Hypothalamus (tissue), 51 donors: ENCODE measurements at regions not wholly inside any gene's neighbourhood (a gene's known extent, or its start where the extent isn't known, plus 50 kb on each side); places are given as distances from the start of the nearest gene placed in this dataset.
"Not testable (repeated sequence)": the region's sequence is repeated elsewhere in the genome, so short reads cannot be mapped to it uniquely, and the experiment has no call there.

Experiments
- DNase-seq, 51 donors: peaks; one replicate each; lab custom pipeline; 2025; lab: John Stamatoyannopoulos, UW

GRCh38 chr5:1654786-1655495, 131.2 kb upstream of the LPCAT1 start:
- no peak for DNase-seq

- DNase-seq = peak in 4 of 51 donors; percentile 5 to 37 (median 22)
These were observed 130.2 kb upstream of the LPCAT1 start for GRCh38 chr5:1653698-1654651.

- peak in 5 of 51 donors; percentile 6 to 26 (median 14) for DNase-seq
These were observed 129.3 kb upstream of the LPCAT1 start for GRCh38 chr5:1652873-1653697.

- DNase-seq = no peak
These were observed 128.5 kb upstream of the LPCAT1 start for GRCh38 chr5:1651971-1652872.

- no peak for DNase-seq
These were observed 127.5 kb upstream of the LPCAT1 start for GRCh38 chr5:1651250-1651649.

- DNase-seq = no peak
These were observed 125.8 kb upstream of the LPCAT1 start for GRCh38 chr5:1649554-1649953.

GRCh38 chr5:1648806-1649205, 125.0 kb upstream of the LPCAT1 start:
- DNase-seq = no peak

- DNase-seq = no peak
These were observed 123.8 kb upstream of the LPCAT1 start for GRCh38 chr5:1647580-1647979.

GRCh38 chr5:1644810-1645571, 121.2 kb upstream of the LPCAT1 start:
- peak in 48 of 51 donors; percentile 11 to 82 (median 60) for DNase-seq

GRCh38 chr5:1644393-1644809, 120.6 kb upstream of the LPCAT1 start:
- not testable (repeated sequence) for DNase-seq

- no peak for DNase-seq
These were observed 120.1 kb upstream of the LPCAT1 start for GRCh38 chr5:1643651-1644392.

- no peak for DNase-seq
These were observed 118.9 kb upstream of the LPCAT1 start for GRCh38 chr5:1642621-1643061.

- DNase-seq = no peak
These were observed 118.5 kb upstream of the LPCAT1 start for GRCh38 chr5:1642221-1642620.

- DNase-seq = peak in 46 of 51 donors; percentile 2 to 92 (median 68)
These were observed 117.9 kb upstream of the LPCAT1 start for GRCh38 chr5:1641560-1642166.

- no peak for DNase-seq
These were observed 117.3 kb upstream of the LPCAT1 start for GRCh38 chr5:1641041-1641440.

- DNase-seq = no peak
These were observed 116.7 kb upstream of the LPCAT1 start for GRCh38 chr5:1640421-1640881.

- no peak for DNase-seq
These were observed 116.0 kb upstream of the LPCAT1 start for GRCh38 chr5:1639757-1640156.
